Bronchial epithelial cell (primary cell): ENCODE measurements at regions not wholly inside any gene's neighbourhood (a gene's known extent, or its start where the extent isn't known, plus 50 kb on each side); places are given as distances from the start of the nearest gene placed in this dataset.

ENCODE experiments used
- DNase-seq: peaks from one replicate; pipeline ENCODE4 v3.0.0-alpha.2; 2010; ENCODE audit warnings: low read depth
- FAIRE-seq: peaks from 2 replicates; lab custom pipeline; 2011; peaks lifted over from hg19 to GRCh38; lab: Jason Lieb, UNC
- H3K27me3 ChIP-seq: 2 replicates; pipeline ENCODE4 v1.5.1; 2011; ENCODE audit warnings: low read length; ENCODE audit not compliant: control insufficient read depth, insufficient read depth
- H3K36me3 ChIP-seq: 2 replicates; pipeline ENCODE4 v1.5.1; 2011; ENCODE audit warnings: low read length; ENCODE audit not compliant: control insufficient read depth, insufficient read depth
- H3K4me3 ChIP-seq: 2 replicates; pipeline ENCODE4 v1.5.1; 2011; ENCODE audit warnings: mild to moderate bottlenecking, low read depth, low read length, control low read depth
- CTCF ChIP-seq: IDR thresholded peaks from 2 replicates; pipeline ENCODE4 v1.5.1; 2011; ENCODE audit warnings: mild to moderate bottlenecking, moderate library complexity, low read length, control low read depth, inconsistent platforms; ENCODE audit not compliant: insufficient read depth, severe bottlenecking

- TF ChIP-seq CTCF = no peak
- no peaks in the 10 kb centered on the region for H3K36me3 ChIP-seq
- no peaks in the 10 kb centered on the region for H3K27me3 ChIP-seq
- no peak overlapping the region for H3K4me3 ChIP-seq
- DNase-seq = no peak
- no peak for FAIRE-seq
Measured at GRCh38 chr20:39397646-39398045, 435.5 kb downstream of the DHX35 start.

GRCh38 chr20:39395478-39396291 lies 433.5 kb downstream of the DHX35 start:
- Histone ChIP-seq H3K27me3 (no peaks in the 10 kb centered on the region), H3K36me3 (no peaks in the 10 kb centered on the region), H3K4me3 (no peak overlapping the region)
- FAIRE-seq (no peak), DNase-seq (no peak)
- TF ChIP-seq CTCF = no peak

GRCh38 chr20:39394461-39394860 lies 432.3 kb downstream of the DHX35 start:
- DNase-seq (no peak), FAIRE-seq (no peak)
- H3K27me3 ChIP-seq = no peaks in the 10 kb centered on the region
- TF ChIP-seq CTCF = no peak
- no peaks in the 10 kb centered on the region for H3K36me3 ChIP-seq
- H3K4me3 ChIP-seq = no peak overlapping the region

GRCh38 chr20:39390186-39390585 lies 428.0 kb downstream of the DHX35 start:
- no peaks in the 10 kb centered on the region for H3K27me3 ChIP-seq
- no peak for FAIRE-seq

GRCh38 chr20:39381595-39381994 lies 419.5 kb downstream of the DHX35 start:
- Histone ChIP-seq H3K4me3 (no peak overlapping the region), H3K27me3 (no peaks in the 10 kb centered on the region), H3K36me3 (no peaks in the 10 kb centered on the region)
- TF ChIP-seq CTCF = no peak
- no peak for FAIRE-seq
- DNase-seq = no peak

More at GRCh38 chr20:39390186-39390585, 428.0 kb downstream of the DHX35 start:
- H3K36me3 ChIP-seq = no peaks in the 10 kb centered on the region
- DNase-seq = no peak
- TF ChIP-seq CTCF = no peak
- H3K4me3 ChIP-seq = no peak overlapping the region
